ENCODE measurements at regions not wholly inside any gene's neighbourhood (a gene's known extent, or its start where the extent isn't known, plus 50 kb on each side); places are given as distances from the start of the nearest gene placed in this dataset.

DNA sequence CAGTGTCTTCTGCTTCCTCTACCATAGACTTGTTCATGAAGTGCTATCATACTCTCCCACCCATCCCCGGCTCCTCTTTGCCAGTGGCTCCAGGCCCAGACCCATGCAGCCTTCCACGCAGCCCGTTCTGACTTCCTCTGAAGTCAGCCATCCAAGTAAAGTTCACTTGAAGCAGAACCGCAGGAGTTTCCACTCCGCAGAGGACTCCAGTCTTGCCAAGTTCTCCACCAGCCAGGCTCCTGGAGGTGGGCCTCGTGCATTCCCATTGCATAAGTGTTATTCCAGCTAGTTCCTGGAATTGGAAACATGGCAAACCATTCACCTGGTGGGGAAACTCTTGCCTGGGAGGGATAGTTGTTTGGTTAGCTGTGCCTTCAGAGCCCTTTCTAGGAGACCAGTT is 185.1 kb downstream of the PLPP3 start:
- DNase-seq (ENCODE audit: low read depth): peak; percentile 18

DNA sequence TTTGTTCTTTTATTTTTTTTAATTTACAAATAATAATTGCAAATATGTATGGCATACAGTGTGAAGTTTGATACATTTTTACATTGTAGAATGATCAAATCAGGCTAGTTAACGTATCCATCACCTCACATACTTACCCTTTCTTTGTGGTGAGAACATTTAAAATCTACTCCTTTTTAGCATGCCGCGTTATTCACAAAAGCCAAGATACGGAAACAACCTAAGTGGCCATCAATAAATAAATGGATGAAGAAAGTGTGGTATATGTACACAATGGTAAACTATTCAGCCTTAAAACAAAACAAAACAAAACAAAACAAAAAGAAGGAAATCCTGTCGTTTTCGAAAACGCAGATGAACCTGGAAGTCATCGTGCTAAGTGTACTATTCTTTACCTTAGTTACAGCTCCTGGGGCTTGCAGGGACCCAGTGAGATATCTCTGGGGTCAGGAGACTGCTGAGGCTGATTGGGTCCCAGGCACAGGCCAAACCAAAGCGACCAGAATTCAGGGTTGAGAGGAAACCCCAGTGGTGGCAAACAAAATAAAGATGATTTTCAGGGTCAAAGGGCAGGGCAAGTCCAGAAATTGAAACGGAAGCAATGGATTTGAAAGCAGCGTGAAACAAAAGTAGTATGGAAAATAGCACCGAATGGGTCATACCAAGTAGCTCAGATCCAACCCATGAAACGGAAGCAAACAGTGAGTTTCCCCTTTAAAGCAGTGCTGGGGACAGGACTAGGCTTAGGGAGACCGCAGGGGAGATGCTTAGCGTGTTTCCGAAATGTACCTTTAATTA is 188.2 kb downstream of the PLPP3 start:
- DNase-seq (ENCODE audit: low read depth): no peak

DNA sequence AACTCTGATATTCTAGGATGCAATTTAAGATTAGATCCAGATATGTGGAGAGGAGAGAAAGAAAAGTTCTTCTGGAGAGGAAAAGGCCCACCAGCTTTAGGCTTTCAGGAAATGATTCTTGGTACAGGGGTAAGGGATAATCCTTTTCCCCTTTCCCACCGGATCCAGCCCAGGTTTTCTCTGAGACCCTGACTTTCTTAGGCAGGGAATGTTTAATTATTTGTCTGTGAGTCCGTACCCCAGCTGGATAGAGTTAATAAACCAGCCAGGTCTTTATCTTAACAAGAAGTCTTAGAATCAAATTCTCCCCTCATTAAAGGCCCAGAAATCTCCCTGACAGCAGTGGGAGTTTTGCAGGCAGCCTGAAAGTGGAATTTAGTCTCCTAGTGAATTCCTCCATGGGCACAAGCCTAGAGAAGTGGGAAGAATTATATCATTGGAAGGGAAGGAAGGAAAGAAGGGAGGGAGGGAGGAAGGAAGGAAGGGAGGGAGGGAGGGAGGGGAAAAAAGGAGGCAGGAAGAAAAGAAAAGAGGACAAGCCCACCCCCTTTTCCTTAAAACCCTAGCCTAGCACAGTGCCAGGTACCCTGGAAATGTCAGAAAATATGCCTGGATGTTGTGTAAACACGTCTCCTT is 189.0 kb downstream of the PLPP3 start:
- peak; percentile 28 for DNase-seq (ENCODE audit: low read depth)

DNA sequence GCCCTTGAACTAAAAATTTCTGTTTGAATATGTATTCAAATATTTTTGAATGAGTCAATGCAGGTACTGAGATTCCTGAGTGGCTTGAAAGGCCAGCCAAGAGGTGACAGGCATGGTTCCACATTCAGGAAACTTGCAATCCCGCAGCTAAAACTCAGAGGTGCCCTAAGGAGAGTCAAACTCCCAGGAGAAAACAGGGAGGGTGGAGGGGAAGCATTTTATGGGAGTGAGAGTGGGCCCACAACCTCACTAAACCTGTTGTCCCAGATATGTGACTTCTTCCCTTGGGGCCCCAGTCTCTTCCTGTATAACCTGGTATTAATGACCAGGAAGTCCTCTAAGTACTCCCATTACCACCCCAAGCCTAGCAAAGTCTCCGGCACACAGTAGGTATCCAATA is 189.6 kb downstream of the PLPP3 start:
- DNase-seq (ENCODE audit: low read depth): no peak

DNA sequence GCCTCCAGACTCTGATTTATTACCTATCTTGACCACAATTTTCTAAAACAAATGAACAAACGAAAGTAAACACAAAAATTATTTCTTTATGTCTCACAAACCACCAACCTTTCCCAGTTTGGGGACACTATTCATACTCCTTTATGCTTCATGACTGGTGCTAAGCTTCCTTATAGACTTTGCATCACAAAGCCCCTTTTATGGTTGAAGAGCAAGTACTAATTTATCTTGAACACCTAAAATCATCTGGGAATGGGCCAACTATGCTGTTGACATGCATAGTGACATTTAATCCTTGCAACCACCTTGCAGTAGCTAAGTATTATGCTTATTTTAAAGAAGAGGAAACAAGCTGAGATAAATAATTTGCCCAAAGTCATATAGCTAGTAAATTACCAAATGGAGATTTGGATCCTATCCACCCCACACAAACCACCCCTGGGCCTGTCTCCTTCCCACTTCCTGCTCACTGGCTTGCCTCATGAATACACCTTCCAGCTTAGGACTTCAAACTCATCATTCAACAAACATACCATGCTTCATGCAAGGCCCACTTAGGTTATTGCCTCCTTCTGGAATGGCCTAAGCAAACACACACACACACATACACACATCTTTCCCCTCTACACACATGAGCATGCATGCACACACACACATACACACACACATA is 192.2 kb downstream of the PLPP3 start:
- DNase-seq (ENCODE audit: low read depth): peak; percentile 29

DNA sequence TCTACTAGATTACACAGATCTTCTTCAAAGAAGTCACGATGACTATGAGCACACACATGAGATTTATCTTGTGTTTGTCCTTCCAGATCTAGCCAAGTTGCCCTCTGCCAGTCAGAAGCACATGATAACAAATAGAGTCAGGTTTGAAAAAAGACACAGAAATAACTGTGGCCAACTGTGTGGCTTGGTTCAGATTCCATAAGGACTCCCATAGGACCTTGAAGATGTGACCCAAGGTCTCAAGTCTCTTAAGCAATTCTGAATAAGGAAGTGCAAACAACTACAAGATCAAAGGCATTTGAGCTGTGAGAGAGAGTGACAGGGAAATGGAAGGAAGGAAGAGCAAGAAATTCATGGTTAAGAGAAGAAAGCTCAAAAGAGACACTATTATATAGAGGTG is 194.0 kb downstream of the PLPP3 start:
- DNase-seq (ENCODE audit: low read depth): peak; percentile 59

DNA sequence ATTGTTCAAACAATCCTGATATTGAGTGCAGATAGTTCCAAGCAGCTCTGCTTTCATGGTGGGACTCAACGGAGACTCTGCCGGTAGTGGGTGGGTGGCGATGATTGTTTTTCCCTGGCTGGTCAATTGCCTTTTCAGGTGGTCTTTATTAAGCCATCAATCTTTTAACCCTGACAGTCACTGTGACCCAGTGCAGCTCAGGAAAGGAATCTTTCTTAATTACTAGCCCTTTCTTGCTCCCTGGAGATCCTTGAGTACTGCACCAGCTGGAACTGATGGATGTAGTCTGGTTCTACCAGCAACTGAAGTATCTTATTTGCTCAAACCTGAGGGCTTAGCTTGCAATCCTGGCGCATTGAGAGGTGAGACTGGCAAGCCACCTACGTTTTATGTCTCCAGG is 196.4 kb downstream of the PLPP3 start:
- no peak for DNase-seq (ENCODE audit: low read depth)

DNA sequence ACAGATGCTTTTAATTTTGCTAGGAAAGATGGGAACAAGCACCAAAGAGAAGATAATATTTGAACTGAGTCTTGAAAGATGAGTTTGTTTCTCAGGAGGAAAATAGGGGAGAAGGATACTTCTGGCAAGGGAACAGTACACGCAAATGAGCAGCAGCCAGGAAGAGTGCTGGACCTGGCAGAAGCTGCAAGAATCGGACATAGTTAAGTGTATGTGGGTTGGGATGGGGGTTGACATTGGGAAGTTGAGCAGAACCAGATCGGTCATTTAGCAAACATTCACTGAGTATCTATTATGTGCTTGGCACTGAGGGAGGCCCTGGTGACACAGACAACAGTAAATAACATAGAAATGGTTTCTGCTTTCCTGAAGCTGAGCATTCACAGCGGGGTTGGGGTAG is 198.8 kb downstream of the PLPP3 start:
- no peak for DNase-seq (ENCODE audit: low read depth)

DNA sequence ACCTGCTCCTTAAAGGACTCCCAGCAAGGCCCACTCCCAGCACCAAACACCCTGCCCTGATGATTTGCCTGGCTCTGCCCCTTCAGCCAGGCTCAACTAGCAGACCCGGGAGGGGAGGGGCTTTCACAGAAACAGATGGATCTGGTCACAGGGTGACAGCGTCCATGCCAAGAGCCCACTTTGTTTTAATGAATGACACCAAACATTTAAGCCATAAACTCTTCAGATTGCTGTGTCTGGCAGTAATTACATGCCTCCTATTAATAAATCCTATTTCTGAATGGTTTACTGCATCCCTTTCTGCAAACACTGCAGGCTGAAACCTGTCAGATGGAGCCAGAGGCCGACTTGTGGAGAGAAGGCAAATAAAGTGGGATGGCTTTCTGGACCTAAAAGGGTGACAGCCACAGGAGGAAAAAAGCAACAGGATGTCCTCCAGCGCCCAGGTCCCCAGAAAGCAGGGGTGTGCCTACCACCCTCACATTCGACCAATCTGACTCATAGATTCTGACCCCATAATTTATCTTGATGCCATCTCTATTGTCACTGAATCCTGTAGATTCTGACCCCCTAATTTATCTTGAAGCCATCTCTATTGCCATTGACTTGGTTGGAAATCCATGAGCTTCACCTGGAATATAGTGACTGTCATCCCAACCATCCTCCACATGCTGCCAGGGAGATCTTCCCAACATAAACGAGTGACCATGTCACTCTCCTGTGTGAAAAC is 200.9 kb downstream of the PLPP3 start:
- no peak for DNase-seq (ENCODE audit: low read depth)

DNA sequence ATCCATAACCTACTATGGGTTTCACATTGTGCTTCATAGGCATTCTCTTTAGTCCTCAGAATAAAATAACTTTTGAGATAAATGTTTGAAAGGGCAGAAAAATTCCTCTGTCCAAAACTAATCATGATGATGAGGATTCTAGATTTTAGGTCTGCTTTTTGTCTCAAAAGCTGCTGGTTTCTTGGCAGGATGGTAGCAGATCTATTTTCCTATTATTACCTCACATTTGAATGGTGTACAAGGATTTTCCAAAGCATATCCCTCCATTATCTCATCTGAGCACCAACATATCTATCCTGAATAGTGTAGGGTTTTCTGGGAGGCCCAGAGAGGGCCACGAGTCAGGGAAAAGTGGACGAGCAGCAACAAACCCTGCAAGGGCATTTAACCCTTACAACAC is 201.9 kb downstream of the PLPP3 start:
- no peak for DNase-seq (ENCODE audit: low read depth)

DNA sequence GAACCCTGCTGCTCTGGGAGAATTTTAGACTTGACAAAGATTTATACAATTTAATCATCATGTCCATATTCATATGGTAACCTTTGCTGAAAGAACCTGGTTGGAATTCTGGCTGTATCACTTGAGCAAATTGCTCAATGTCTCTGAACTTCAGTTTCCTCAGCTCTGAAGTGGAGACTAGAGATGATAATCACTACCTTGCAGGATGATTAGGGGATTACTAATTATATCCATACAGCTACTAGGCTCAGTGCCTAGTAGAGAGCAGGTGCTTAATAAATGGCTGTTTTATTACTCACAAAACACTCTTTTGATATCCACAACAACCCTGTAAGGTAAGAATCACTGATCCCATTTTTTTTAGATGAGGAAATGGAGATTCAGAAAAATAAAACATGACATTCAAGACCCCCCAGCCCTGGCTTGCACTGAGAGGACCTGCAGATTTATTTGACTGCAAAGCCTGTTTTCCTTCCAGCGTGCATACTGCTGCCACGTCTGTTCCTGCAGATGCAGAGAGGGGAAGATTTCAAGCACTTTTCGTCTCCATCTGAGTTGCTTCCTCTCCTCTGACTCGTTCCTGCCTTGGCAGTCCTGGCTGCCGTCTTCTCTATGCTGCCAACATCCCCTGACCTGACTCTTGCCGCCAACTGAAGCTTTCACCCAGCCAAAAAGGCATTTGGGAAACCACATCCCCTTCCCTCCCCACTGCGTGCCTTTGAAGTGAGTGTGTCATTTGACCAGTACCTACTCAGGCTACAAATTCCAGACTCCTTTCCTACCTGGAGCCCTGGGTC is 203.0 kb downstream of the PLPP3 start:
- peak; percentile 38 for DNase-seq (ENCODE audit: low read depth)

DNA sequence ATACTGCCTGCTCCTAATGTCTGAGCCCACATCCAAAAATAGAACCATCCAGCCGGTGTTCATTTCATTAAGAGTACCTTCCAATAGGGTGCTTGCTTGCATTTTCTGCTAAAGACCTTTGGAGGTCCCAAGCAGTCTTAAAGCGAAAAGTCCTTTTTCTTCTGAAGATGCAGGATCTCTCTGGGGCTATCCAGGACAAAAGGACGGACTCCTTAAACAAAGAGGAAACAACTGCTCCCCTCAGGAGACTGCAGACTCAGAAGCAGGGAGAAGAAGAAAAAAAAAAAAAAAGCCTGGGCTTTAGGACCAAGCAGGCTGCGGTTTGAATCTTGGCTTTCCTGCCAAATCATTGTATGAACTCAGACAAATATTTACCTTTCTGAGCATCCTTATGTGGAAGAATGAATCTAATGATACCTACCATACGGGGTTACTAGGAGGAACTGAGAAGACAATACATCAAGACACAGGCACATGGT is 204.0 kb downstream of the PLPP3 start:
- no peak for DNase-seq (ENCODE audit: low read depth)

DNA sequence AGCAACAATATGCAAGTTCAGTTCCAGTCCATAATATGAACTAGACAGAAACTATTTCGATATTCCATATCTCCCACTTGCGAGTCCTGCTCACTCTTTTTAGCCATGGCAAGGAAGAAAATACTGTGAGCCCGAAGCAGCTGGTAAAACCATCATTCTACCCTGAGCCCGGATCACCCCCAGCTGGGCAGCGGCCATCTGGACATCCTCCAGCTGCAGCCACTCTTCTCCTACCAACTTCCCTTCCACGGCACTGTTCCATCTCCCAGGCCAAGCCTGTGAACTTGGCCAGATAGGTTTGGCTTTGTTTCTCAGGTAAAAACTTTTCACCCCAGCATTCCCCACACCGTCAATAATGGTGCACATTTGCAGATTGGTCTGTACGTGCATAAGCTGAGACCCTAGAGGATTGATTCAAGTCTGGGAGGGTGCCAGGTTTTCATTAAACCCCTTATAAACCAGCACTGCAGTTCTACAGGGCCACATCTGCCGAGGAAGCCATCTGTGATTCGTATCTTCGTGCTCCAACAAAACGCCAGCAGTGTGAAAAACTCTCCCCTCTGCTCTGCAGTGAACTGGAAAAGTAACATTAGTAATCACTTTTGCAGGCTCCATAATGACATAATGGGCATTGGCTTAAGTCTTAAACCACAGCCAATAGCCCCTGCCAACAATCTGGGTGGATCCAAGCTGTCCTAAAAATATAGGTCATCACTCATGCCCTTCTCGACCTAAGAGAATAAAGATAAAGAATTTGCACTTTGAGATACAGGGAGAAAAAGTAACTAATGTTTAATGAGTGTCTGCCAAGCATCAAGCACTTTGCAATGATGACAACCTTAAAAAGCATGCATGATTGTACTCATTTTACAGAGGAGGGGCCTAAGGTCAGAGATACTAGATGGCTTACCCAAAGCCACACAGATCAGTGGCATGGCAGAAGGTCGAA is 205.1 kb downstream of the PLPP3 start:
- DNase-seq (ENCODE audit: low read depth): peak; percentile 21

DNA sequence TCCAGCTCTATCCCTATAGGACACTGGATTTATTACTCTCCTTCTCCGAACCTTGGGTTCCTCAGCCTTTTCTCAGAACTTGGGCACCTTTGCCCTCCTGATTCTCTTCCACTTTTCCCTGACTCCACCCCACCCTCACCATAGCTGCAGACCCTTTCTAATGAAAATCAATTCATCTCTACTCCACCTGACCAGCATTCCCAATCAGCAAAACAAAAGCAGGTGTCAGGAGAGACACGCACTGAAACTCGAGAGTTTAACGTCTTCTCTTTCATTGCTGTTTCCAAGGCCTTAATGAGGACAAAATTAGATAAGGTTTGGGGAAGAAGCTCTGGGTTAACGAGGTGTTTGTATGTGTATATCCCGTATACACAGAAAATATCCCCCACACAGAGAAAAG is 208.8 kb downstream of the PLPP3 start:
- DNase-seq (ENCODE audit: low read depth): no peak

DNA sequence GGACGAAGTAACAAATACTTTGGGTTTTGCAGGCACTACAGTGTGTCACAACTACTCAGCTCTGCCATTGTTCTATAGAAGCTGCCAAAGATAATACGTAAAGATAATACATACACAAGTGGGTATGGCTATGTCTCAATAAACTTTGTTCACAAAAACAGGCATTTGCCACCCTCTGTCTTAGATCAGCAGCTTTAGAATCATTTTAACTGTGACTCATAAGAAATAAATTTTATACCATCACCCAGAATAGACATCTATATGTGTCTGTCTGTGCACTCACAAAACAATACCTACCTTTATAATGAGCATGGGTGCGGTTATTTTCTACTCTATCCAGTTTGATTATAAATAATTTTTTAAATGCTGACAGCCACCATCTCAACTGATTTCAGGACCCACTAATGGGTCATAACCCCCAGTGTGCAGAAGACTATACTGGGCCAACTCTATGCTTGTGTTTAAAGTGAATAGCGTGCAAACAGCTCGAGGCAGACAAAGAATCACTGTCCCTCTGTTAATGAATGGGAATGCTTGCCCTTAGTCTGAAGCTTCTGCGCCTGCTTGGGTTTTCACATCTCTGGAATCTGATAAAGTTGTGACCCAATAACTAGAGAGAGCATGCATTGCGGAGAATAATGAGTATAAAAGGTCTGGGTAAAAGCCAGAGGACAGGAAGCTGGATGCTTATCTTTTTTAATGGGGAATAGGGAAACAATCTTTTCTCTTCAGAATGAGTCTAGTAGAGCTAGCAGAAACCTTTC is 216.2 kb downstream of the PLPP3 start:
- DNase-seq (ENCODE audit: low read depth): no peak

DNA sequence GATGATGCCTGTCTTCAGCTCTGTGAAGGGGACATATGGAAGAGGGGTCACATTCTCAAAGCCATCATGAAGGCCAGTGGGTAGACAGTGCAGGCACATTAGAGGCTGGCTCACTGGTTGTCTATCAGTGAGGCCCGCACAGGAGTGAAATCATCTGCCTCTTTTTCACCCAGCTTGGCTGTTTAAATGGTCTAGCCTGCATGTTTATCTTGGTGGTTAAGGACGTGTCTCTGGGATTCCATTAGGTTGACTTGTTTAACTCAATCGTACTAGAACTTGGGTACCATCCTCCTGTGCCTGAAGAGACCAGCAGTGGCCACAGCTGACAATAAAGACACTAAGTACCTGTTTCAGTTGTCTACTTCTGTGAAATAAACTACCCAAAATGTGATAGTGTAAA is 219.3 kb downstream of the PLPP3 start:
- no peak for DNase-seq (ENCODE audit: low read depth)

DNA sequence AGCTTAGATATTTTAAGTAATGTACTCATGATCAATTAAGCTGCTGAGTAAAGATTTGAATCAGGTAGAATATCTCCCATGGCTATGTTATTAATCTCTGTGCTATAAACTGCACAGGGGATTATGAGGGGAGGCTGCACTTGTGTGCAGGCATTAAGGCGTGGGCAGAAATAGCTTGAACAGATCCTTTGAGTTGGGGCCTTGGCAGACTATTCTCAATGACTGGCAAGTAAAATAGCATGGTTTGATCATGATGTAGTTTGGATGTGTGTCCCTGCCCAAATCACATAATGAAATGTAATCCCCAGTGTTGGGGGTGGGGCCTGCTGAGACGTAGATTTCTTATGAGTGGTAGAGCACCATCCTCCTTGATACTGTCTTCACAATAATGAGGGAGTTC is 220.3 kb downstream of the PLPP3 start:
- DNase-seq (ENCODE audit: low read depth): no peak

DNA sequence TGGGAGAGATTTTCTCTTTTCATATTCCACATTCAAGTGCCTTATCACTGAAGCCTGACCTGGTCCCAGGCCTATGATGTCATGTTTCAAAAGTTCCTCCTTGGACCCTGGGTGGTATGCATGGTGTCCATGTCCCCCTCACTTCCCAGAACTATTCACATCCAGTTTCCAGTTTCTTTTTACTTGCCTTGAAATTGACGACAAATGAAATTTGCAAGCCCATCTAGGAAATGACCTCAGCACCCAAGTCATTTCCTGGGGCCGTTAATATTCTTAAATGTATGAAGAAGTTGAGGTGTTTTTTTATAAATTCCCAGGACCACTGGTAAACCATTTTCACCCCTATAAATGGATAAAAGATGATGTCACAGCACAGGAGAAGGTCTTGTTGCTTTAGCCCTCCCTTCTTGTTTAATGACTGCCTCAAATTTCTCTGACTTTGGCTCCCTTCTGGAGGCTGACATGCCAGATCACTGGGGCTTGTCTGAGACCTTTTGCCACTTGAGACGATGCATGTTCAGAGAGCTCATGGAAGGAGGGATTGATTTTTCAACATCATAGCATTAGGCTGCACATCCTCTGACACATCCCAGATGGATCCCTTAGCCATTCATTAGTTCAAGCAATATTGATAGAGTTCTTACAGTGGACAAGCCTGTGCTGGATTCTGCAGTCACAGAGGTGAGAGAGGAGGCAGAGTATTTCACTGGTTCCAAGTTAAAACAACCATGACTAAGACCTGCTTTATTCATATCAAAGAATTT is 221.3 kb downstream of the PLPP3 start:
- DNase-seq (ENCODE audit: low read depth): no peak

Measured in renal cortical epithelial cell (primary cell).